K562 (cell line): ENCODE measurements at regions not wholly inside any gene's neighbourhood (a gene's known extent, or its start where the extent isn't known, plus 50 kb on each side); places are given as distances from the start of the nearest gene placed in this dataset.
A peak's percentile ranks its signal among the peaks of the same experiment; 100 is the strongest.

Experiments used
- ASH1L ChIP-seq: fragments of 450-650 bp; IDR thresholded peaks from 2 replicates; pipeline ENCODE4 v1.6.1; 2018; ENCODE audit warnings: borderline replicate concordance, mild to moderate bottlenecking, low read depth; ENCODE audit not compliant: partially characterized antibody
- BHLHE40 ChIP-seq: IDR thresholded peaks from 2 replicates; pipeline ENCODE4 v1.6.1; 2011; ENCODE audit warnings: low read length, improper control_type of control experiment
- C11orf30 ChIP-seq: fragments of 450-650 bp; IDR thresholded peaks from 2 replicates; pipeline ENCODE4 v1.6.1; 2016; ENCODE audit warnings: low read depth, mild to moderate bottlenecking
- CREBBP ChIP-seq: IDR thresholded peaks from one replicate; pipeline ENCODE4 v1.6.1; 2012; ENCODE audit warnings: low read depth, mild to moderate bottlenecking, control low read depth, inconsistent platforms, low read length
- DNMT1 ChIP-seq: fragments of 450-650 bp; IDR thresholded peaks from 2 replicates; pipeline ENCODE4 v1.6.1; 2016; ENCODE audit warnings: antibody characterized with exemption, mild to moderate bottlenecking
- EP400 ChIP-seq: fragments of 450-650 bp; IDR thresholded peaks from 2 replicates; pipeline ENCODE4 v1.6.1; 2017; ENCODE audit warnings: antibody characterized with exemption, mild to moderate bottlenecking, moderate library complexity
- FOS ChIP-seq: IDR thresholded peaks from 3 replicates; pipeline ENCODE4 v1.6.1; 2011; ENCODE audit not compliant: insufficient read length; ENCODE audit errors: extremely low read depth
- GTF2A2 ChIP-seq: IDR thresholded peaks from 2 replicates; pipeline ENCODE4 v1.6.1; 2016; ENCODE audit warnings: mild to moderate bottlenecking, missing genetic modification characterization, missing compliant biosample characterization
- GTF2E2 ChIP-seq: fragments of 200-800 bp; sonication (Bioruptor generic); IDR thresholded peaks from 2 replicates; pipeline ENCODE4 v1.6.1; 2016; ENCODE audit warnings: missing genetic modification characterization, missing compliant biosample characterization
- HMG20B ChIP-seq: fragments of 250-450 bp; sonication (Bioruptor Pico); IDR thresholded peaks from 2 replicates; pipeline ENCODE4 v1.5.0; 2021; ENCODE audit warnings: mild to moderate bottlenecking
- HOXB6 ChIP-seq: fragments of 250-450 bp; sonication (Bioruptor Pico); IDR thresholded peaks from 2 replicates; pipeline ENCODE4 v1.5.1; 2022; ENCODE audit warnings: mild to moderate bottlenecking, borderline replicate concordance
- KDM5B ChIP-seq: fragments of 200-600 bp; sonication (generic); IDR thresholded peaks from 2 replicates; pipeline ENCODE4 v1.6.1; 2012; ENCODE audit warnings: low read depth, mild to moderate bottlenecking, moderate library complexity, low read length, control low read depth, inconsistent platforms; ENCODE audit not compliant: insufficient replicate concordance
- MTA3 ChIP-seq: fragments of 450-650 bp; formaldehyde crosslinking; IDR thresholded peaks from 2 replicates; pipeline ENCODE4 v1.6.1; 2017; ENCODE audit warnings: mild to moderate bottlenecking, borderline replicate concordance
- SP2 ChIP-seq: IDR thresholded peaks from 2 replicates; pipeline ENCODE4 v1.6.1; 2011; ENCODE audit warnings: mild to moderate bottlenecking, low read depth, low read length, moderate library complexity; ENCODE audit not compliant: poor library complexity, severe bottlenecking; ENCODE audit errors: extremely low read depth
- TAF1 ChIP-seq: IDR thresholded peaks from 2 replicates; pipeline ENCODE4 v1.6.1; 2011; ENCODE audit warnings: mild to moderate bottlenecking, low read length, moderate library complexity; ENCODE audit not compliant: insufficient read depth, control insufficient read depth, severe bottlenecking; ENCODE audit errors: extremely low read depth
- TBP ChIP-seq: optimal IDR thresholded peaks from 2 replicates; pipeline ENCODE3; 2011; ENCODE audit warnings: low read depth, low read length, improper control_type of control experiment
- ZNF316 ChIP-seq: fragments of 450-650 bp; IDR thresholded peaks from 2 replicates; pipeline ENCODE4 v1.6.1; 2016
- ZNF444 ChIP-seq: fragments of 250-450 bp; sonication (Bioruptor Pico); IDR thresholded peaks from 2 replicates; pipeline ENCODE4 v1.4.0; 2020; ENCODE audit warnings: mild to moderate bottlenecking, moderate library complexity
- ZNF717 ChIP-seq: fragments of 250-450 bp; sonication (Bioruptor Pico); IDR thresholded peaks from 2 replicates; pipeline ENCODE4 v1.5.0; 2021
- ZNF75A ChIP-seq: fragments of 450-650 bp; formaldehyde crosslinking; IDR thresholded peaks from 2 replicates; pipeline ENCODE4 v1.4.0; 2020; ENCODE audit warnings: mild to moderate bottlenecking
- ZZZ3 ChIP-seq: fragments of 450-650 bp; IDR thresholded peaks from 2 replicates; pipeline ENCODE4 v1.6.1; 2016; ENCODE audit warnings: antibody characterized with exemption, mild to moderate bottlenecking, moderate library complexity
- TF ChIP-seq, protein P1 (sequence below): fragments of 450-650 bp; IDR thresholded peaks from 2 replicates; pipeline ENCODE4 v1.6.1; 2016; ENCODE audit warnings: mild to moderate bottlenecking
- TF ChIP-seq, protein P2 (sequence below): fragments of 450-650 bp; IDR thresholded peaks from 2 replicates; pipeline ENCODE4 v1.7.0; 2016; ENCODE audit warnings: borderline replicate concordance
- TF ChIP-seq, protein P3 (sequence below), 2 experiments: fragments of 450-650 bp; IDR thresholded peaks; 2 replicates each; pipeline ENCODE4 v1.6.1; 2016

DNA sequence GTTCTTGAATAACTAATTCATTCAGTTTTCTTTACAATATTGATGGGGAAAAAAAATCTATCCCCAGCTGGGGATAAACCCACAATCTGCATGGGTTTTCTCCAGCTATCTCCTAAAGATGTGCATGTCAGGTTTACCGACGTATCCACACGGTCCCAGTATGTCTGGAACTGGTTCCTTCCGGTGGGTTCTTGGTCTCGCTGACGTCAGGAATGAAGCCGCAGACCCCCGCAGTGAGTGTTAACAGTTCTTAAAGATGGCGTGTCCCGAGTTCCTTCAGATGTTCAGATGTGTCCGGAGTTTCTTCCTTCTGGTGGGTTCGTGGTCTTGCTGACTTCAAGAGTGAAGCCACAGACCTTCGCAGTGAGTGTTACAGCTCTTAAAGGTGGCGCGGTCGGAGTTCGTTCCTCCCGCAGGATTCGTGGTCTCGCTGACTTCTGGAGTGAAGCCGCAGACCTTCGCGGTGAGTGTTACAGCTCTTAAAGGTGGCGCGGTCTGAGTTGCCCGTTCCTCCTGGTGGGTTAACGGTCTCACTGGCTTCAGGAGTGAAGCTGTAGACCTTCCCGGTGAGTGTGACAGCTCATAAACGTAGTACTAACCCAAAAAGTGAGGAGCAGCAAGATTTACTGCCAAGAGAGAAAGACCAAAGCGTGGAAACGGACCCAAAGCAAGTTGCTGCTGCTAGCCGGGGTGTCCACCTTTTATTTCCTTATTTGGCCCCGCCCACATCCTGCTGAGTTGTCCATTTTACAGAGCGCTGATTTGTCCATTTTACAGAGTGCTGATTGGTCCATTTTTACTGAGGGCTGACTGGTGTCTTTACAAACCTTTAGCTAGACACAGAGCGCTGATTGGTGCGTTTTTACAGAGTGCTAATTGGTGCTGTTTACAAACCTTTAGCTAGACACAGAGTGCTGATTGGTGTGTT lies 195.1 kb upstream of the NR2F2 start (continued):
- TF ChIP-seq ZNF75A (CRISPR knock-in tag) (no peak), TBP (peak; percentile 85), GTF2E2 (0 out of 2 replicates have a peak, but pooled peaks have one; percentile 45), ZNF444 (CRISPR knock-in tag) (no peak), CREBBP (no peak), EP400 (peak; percentile 38; the same call in 1 of the 2 replicates), HOXB6 (no peak), TAF1 (peak; percentile 60), C11orf30 (peak; percentile 86), MTA3 (peak; percentile 77), GTF2A2 (tag) (0 out of 2 replicates have a peak, but pooled peaks have one; percentile 24), ZZZ3 (no peak), BHLHE40 (no peak), ZNF717 (CRISPR knock-in tag) (no peak), DNMT1 (no peak), HMG20B (CRISPR knock-in tag) (no peak), KDM5B (peak; percentile 84), ASH1L (peak; percentile 69), SP2 (no peak), ZNF316 (peak; percentile 95), FOS (peak; percentile 50)
- TF ChIP-seq, protein P1, sequence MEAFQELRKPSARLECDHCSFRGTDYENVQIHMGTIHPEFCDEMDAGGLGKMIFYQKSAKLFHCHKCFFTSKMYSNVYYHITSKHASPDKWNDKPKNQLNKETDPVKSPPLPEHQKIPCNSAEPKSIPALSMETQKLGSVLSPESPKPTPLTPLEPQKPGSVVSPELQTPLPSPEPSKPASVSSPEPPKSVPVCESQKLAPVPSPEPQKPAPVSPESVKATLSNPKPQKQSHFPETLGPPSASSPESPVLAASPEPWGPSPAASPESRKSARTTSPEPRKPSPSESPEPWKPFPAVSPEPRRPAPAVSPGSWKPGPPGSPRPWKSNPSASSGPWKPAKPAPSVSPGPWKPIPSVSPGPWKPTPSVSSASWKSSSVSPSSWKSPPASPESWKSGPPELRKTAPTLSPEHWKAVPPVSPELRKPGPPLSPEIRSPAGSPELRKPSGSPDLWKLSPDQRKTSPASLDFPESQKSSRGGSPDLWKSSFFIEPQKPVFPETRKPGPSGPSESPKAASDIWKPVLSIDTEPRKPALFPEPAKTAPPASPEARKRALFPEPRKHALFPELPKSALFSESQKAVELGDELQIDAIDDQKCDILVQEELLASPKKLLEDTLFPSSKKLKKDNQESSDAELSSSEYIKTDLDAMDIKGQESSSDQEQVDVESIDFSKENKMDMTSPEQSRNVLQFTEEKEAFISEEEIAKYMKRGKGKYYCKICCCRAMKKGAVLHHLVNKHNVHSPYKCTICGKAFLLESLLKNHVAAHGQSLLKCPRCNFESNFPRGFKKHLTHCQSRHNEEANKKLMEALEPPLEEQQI: peak; percentile 94
- TF ChIP-seq, protein P2, sequence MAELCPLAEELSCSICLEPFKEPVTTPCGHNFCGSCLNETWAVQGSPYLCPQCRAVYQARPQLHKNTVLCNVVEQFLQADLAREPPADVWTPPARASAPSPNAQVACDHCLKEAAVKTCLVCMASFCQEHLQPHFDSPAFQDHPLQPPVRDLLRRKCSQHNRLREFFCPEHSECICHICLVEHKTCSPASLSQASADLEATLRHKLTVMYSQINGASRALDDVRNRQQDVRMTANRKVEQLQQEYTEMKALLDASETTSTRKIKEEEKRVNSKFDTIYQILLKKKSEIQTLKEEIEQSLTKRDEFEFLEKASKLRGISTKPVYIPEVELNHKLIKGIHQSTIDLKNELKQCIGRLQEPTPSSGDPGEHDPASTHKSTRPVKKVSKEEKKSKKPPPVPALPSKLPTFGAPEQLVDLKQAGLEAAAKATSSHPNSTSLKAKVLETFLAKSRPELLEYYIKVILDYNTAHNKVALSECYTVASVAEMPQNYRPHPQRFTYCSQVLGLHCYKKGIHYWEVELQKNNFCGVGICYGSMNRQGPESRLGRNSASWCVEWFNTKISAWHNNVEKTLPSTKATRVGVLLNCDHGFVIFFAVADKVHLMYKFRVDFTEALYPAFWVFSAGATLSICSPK: no peak
- TF ChIP-seq, protein P3, sequence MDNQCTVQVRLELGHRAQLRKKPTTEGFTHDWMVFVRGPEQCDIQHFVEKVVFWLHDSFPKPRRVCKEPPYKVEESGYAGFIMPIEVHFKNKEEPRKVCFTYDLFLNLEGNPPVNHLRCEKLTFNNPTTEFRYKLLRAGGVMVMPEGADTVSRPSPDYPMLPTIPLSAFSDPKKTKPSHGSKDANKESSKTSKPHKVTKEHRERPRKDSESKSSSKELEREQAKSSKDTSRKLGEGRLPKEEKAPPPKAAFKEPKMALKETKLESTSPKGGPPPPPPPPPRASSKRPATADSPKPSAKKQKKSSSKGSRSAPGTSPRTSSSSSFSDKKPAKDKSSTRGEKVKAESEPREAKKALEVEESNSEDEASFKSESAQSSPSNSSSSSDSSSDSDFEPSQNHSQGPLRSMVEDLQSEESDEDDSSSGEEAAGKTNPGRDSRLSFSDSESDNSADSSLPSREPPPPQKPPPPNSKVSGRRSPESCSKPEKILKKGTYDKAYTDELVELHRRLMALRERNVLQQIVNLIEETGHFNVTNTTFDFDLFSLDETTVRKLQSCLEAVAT (IDR thresholded peaks at IDR 0.05): peak in 1 of 2 experiments; percentile 81; a peak in 2 of 4 replicates
